SU-DHL-6 (cell line): ENCODE measurements at regions not wholly inside any gene's neighbourhood (a gene's known extent, or its start where the extent isn't known, plus 50 kb on each side); places are given as distances from the start of the nearest gene placed in this dataset.

Source experiments
- H2AFZ ChIP-seq: fragments of 200-600 bp; sonication (generic); 2 replicates; pipeline ENCODE4 v1.6.1; 2014; ENCODE audit warnings: low read depth, mild to moderate bottlenecking, moderate library complexity, mixed read lengths, antibody characterized with exemption, low read length; ENCODE audit not compliant: severe bottlenecking
- H3F3A ChIP-seq: fragments of 200-600 bp; shearing (Covaris generic); 2 replicates; pipeline ENCODE4 v1.6.0; 2016; ENCODE audit warnings: antibody characterized with exemption, mild to moderate bottlenecking; ENCODE audit not compliant: insufficient read depth
- H3K27ac ChIP-seq: fragments of 200-600 bp; sonication (generic); 2 replicates; pipeline ENCODE4 v1.5.1; 2016; ENCODE audit warnings: low read depth, mild to moderate bottlenecking, low read length, moderate library complexity, mixed read lengths
- H3K27me3 ChIP-seq: fragments of 200-600 bp; sonication (generic), shearing (Covaris generic); 2 replicates; pipeline ENCODE4 v1.6.0; 2014; ENCODE audit warnings: mild to moderate bottlenecking, low read length
- H3K36me3 ChIP-seq: fragments of 200-600 bp; sonication (generic); 2 replicates; pipeline ENCODE4 v1.6.1; 2014; ENCODE audit warnings: mild to moderate bottlenecking, low read length, mixed read lengths
- H3K4me2 ChIP-seq: fragments of 300-600, 200-600 bp; shearing (Covaris generic), sonication (generic); 2 replicates; pipeline ENCODE4 v1.6.0; 2014; ENCODE audit warnings: low read length, low read depth, mild to moderate bottlenecking; ENCODE audit not compliant: poor library complexity, severe bottlenecking
- H3K4me3 ChIP-seq: fragments of 200-600 bp; sonication (generic); 2 replicates; pipeline ENCODE4 v1.5.1; 2014; ENCODE audit warnings: antibody characterized with exemption, low read length, mild to moderate bottlenecking, mixed read lengths; ENCODE audit not compliant: insufficient read depth, poor library complexity, severe bottlenecking
- H3K79me2 ChIP-seq: fragments of 200-600 bp; sonication (generic); 2 replicates; pipeline ENCODE4 v1.6.1; 2014; ENCODE audit warnings: mild to moderate bottlenecking, low read length, moderate library complexity; ENCODE audit not compliant: insufficient read depth
- H3K9ac ChIP-seq: fragments of 200-600 bp; sonication (generic); 2 replicates; pipeline ENCODE4 v1.7.0; 2014; ENCODE audit warnings: mild to moderate bottlenecking, low read length
- H3K9me2 ChIP-seq: fragments of 200-600 bp; sonication (generic); replicated peaks from 2 replicates; pipeline ENCODE4 v1.6.1; 2014; ENCODE audit warnings: low read length; ENCODE audit not compliant: insufficient read depth
- H3K9me3 ChIP-seq: fragments of 200-600 bp; sonication (generic); 2 replicates; pipeline ENCODE4 v1.6.1; 2014; ENCODE audit warnings: low read length, mixed read lengths; ENCODE audit not compliant: insufficient read depth
- H4K20me1 ChIP-seq: fragments of 200-600 bp; sonication (generic); 2 replicates; pipeline ENCODE4 v1.6.1; 2014; ENCODE audit warnings: low read depth, mild to moderate bottlenecking, antibody characterized with exemption, low read length, moderate library complexity, mixed read lengths
- CTCF ChIP-seq: fragments of 200-600 bp; sonication (generic); IDR thresholded peaks from one replicate; pipeline ENCODE4 v1.5.1; 2017; ENCODE audit warnings: antibody characterized with exemption, mild to moderate bottlenecking, low read length, moderate library complexity; ENCODE audit not compliant: insufficient read depth, poor library complexity, severe bottlenecking
- EZH2phosphoT487 ChIP-seq: fragments of 200-600 bp; sonication (generic), shearing (Covaris generic); conservative IDR thresholded peaks from 2 replicates; pipeline ENCODE4 v1.6.1; 2018; ENCODE audit warnings: mild to moderate bottlenecking, antibody characterized with exemption, low read length, moderate library complexity, mixed read lengths

GRCh38 chr5:152184266-152184665, 220.8 kb downstream of the NMUR2 start:
- Histone ChIP-seq H3F3A (no peaks in the 10 kb centered on the region), H2AFZ (no peak overlapping the region), H3K4me3 (no peak overlapping the region), H3K9me3 (no peaks in the 10 kb centered on the region), H3K9me2 (no peaks in the 10 kb centered on the region), H3K4me2 (no peak overlapping the region), H4K20me1 (no peaks in the 10 kb centered on the region), H3K27me3 (no peaks in the 10 kb centered on the region), H3K27ac (no peak overlapping the region), H3K79me2 (no peaks in the 10 kb centered on the region), H3K36me3 (no peaks in the 10 kb centered on the region), H3K9ac (no peak overlapping the region)
- TF ChIP-seq EZH2phosphoT487 = no peak
- no peak for TF ChIP-seq CTCF

GRCh38 chr5:152181461-152181860, 223.6 kb downstream of the NMUR2 start:
- TF ChIP-seq EZH2phosphoT487 = no peak
- no peak for TF ChIP-seq CTCF
- Histone ChIP-seq H3K9ac (no peak overlapping the region), H4K20me1 (no peaks in the 10 kb centered on the region), H3K9me2 (peaks cover 3% of the 10 kb centered on the region; the same call in 1 of the 2 replicates), H3K4me3 (no peak overlapping the region), H3K79me2 (no peaks in the 10 kb centered on the region), H3F3A (no peaks in the 10 kb centered on the region), H3K4me2 (no peak overlapping the region), H2AFZ (no peak overlapping the region), H3K27ac (no peak overlapping the region), H3K27me3 (no peaks in the 10 kb centered on the region), H3K9me3 (no peaks in the 10 kb centered on the region), H3K36me3 (no peaks in the 10 kb centered on the region)

GRCh38 chr5:152178350-152178699, 226.8 kb downstream of the NMUR2 start:
- no peaks in the 10 kb centered on the region for H3K79me2 ChIP-seq
- H3F3A ChIP-seq = no peaks in the 10 kb centered on the region
- H2AFZ ChIP-seq = no peak overlapping the region
- TF ChIP-seq CTCF (no peak), EZH2phosphoT487 (no peak)
- no peak overlapping the region for H3K9ac ChIP-seq
- no peaks in the 10 kb centered on the region for H3K9me3 ChIP-seq
- H3K4me2 ChIP-seq = no peak overlapping the region
- H3K9me2 ChIP-seq = peaks cover 3% of the 10 kb centered on the region; the same call in 1 of the 2 replicates
- H3K36me3 ChIP-seq = no peaks in the 10 kb centered on the region
- H3K4me3 ChIP-seq = no peak overlapping the region
- no peaks in the 10 kb centered on the region for H4K20me1 ChIP-seq
- no peaks in the 10 kb centered on the region for H3K27me3 ChIP-seq
- H3K27ac ChIP-seq = no peak overlapping the region
